Renal cortical epithelial cell (primary cell): ENCODE measurements at regions not wholly inside any gene's neighbourhood (a gene's known extent, or its start where the extent isn't known, plus 50 kb on each side); places are given as distances from the start of the nearest gene placed in this dataset.

ENCODE experiments used
- DNase-seq: peaks from one replicate; pipeline ENCODE4 v3.0.0-alpha.2; 2011; ENCODE audit warnings: low read depth

DNA sequence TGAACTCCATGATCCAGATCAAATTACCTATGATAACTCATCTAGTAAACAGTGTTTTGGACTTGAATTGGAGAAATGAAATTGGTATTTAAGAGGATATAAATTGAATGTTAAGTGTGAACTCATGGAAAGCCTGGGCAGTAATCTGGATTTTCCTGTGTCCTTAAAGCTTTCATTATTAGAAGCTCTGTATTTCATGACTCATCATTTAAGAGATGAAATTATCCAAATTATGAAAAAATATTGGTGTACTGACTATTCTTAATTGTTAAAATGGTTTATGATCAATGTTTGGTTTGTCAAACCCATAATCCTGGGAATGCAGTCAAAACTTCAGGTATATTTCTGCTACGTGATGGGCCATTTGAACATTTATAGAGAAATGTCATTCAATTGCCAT, 332.2 kb upstream of the ST6GAL2 start:
- DNase-seq, result no peak

DNA sequence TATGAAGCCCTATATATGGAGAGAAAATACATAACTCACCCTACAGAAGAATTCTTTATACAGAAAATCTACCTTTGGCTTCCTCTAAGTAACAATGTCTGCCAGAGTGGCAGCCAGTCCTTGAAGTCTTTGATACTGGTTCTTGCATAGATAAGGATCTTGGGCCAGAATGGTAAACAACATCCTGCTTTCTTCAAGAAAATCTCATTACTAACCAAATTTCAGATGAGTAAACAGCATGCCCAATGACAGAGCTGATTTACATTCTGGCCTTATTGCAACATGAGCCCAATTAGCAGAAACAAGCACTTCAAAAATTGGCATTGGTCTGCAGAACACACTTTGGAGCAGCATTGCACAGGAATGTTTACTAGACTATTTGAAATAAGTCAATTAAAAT, 336.5 kb upstream of the ST6GAL2 start:
- DNase-seq, result no peak

DNA sequence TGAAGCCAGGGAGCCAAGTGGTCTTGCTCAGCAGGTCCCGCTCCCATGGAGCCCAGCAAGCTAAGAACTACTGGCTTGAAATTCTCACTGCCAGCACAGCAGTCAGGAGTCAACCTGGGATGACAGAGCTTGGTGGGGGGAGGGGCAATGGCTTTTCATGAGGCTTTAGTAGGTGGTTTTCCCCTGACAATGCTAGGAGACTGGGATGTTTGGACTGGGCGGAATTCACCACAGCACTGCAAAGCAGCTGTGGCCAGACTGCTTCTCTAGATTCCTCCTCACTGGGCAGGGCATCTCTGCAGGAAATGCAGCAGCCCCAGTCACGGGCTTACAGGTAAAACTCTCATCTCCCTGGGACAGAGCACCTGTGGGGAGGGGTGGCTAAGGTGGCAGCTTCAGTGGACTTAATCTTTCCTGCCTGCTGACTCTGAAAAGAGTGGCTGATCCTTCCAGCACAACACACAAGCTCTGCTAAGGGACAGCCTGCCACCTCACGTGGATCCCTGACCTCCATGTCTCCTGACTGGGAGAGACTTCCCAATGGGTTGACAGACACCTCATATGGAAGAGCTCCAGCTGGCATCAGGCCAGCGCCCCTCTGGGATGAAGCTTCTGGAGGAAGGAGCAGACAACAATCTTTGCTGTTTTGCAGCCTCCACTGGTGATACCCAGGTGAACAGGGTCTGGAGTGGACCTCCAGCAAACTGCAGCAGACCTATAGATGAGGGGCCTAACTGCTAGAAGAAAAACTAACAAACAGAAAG, 349.7 kb upstream of the ST6GAL2 start:
- DNase-seq, result no peak

DNA sequence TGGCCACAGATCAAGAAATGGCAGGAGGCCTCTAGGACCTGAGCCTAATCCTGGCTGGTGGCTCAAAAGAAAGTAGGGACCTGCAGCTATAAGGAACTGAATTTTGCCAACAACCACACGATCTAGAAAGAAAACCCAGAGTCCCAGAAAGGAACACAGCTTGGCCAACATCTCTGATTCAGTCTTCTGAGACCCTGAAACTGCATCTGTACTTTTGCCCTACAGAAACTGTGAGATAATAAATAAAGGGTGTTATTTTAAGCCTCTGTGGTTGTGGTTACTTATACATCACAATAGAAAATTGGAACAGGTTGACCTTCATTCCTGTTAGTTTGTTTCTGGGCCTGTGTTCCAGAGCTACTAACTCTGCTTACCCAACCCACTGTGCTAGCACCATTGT, 356.8 kb upstream of the ST6GAL2 start:
- no peak for DNase-seq

DNA sequence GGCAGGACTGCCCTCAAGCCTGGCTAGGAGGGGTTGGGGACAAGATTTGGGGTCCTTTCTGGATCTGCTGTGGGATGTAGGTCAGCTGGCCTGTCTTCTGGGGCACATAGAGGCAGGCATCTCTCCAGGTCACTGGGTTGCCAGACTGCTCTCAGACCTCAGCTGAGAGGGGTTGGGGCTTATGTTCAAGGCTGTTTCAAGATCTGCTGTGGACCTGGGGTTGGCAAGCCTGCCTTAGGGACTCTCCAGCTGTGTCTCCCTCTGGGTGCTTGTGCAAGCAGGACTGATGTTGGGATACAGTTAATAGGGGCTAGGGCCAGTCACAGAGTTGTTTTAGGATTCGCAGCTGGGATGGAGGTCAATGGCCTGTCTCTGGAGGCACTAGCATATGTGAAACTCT, 363.0 kb upstream of the ST6GAL2 start:
- DNase-seq, result no peak

DNA sequence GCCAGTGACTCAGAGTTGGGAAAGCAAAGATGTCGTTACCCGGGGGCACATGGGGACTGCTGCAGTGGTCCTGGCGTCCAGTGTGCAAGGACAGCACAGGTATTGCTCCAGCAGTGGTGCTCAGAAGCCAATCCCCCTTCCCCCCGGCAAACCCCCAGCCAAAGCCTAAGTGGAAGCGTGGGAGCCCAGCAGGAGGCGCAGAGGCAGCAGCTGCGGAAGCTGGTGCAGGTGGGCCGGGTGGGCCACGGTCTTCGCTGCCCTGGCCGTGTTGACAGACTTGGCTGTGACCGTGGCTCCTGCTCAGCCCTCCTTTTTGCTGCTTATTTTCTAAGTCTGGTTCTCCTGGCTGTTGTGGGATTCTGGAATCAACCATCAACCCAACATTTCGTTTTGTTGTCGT, 369.8 kb upstream of the ST6GAL2 start:
- DNase-seq, result no peak

DNA sequence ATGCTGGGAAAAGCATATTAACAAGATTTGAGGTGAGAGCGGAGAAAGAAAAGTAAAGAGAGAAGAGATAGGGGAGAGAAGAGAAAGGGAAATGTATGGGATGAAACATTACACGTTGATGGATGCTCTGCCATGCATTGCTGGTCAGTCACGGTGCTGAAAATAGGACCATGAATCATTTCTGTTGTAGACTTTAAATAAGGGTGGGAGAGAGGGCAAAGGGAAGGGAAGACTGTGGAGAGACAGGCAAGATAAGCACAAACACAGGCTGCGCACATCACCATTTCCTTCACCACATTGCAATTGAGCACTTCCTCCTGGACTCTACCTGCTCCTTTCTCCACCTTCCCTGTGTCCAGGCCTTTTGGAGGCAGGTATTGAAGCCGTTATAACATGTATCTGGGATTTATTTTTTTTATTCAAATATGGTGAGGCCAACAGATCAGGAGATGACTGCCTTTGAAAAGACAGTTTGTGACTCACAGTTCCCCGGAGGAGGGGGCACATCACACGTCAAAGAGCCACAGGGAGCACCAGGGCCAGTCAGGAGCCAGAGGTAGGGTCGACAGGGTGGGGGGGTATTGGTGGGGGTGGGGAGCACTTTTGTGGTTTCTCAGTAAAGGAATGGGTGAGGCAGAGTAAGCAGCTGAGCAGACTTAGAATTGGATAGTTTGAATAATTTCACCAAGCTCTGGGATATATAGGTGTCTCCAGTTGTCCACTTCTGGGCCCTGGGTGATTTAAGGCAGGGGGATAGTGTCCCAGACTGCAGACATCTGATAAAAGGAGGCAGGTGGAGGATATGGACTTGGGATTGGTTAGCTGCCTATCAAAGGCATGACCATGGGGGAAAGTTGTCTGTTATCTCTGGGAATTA, 372.8 kb upstream of the ST6GAL2 start:
- DNase-seq, result no peak

DNA sequence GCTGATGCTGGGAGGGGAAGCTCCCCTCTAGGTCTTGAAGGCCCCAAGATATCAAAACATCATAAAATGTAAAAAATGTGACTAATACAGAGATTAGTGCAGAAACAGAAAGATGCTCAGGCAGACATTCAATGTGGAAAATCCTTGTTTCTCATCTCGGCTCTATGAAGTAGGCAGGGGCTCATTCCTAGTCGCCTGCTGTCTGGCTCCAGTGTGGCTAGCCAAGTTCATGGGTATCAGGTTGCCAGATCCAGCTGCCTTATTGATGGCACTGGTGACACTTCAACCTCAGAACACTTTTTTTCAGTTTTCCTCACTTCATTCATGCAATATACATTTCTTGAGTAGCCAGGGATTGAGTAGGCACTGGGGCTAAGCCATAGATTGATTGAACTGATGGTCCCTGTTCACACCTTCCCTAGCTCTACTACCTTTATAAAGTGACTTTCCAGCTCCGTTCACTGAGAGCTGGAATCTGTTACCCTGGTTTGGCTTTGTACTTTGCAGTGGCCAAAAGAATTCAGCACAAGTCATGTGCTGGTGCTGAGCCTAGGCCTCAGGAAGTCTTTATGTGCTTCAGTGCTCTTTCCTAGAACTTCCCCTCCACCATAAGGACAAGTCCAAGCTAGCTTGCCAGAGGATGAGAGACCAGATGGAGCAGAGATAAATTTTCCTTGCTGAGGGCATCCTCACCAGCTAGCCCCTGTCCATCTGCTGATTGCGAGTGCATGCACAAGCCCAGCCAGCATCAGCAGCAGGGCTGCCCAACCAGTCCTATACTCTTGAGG, 373.6 kb upstream of the ST6GAL2 start:
- no peak for DNase-seq

DNA sequence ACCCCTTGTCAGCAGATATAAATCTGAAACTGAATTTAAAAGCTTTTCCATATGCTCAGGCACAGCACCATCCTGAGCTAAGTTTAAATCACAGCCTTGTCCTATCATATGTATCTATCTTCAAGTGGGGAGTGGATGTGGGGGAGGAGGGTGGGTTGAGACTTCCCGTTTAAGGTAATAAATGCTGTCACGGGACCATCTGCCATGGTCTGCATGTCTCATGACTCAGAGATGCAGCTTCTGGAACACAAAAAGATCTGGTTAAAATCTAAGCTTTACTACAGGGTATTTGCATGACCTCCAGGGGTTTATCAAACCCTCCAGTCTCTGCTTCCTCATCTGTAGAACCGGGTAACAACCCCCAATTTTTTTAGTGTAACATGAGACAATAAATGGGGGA, 377.7 kb upstream of the ST6GAL2 start:
- peak; percentile 42 for DNase-seq

DNA sequence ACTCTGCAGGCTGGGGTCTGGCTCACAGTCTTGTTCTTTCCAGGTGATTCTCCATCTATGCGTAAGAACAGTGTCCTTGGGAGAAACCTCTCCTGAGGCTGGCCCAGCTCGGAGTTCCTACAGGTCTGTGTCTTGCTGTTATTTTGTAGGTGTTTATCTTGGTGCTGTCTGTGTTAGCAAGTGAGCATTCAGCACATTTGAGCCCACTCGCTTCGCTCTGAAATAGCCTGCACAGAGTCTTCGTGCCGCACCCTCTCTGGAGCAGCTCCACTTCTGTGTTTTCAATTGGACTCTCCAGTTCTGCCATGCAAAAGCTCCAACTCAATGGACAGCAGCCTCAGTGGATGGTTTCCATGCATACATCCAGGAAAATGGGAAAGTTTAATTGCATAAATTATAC, 378.2 kb upstream of the ST6GAL2 start:
- no peak for DNase-seq

DNA sequence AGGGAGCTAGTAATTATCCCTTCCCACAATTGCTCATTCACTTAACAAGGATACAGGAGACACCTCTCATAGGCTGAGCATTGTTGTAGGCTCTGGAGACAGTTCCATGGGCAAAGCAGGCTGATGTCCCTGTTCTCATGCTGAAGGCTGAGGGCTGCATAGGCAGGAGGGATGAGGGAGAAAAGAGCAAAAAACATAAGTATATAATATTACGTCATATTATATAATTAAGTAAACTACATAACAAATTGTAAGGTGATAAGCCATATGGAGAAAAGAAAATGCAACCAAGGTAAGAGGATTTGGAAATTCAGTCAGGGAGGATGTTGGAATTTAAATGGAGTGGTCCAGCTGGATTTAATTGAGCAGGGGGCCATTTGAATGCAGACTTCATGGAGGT, 380.6 kb upstream of the ST6GAL2 start:
- DNase-seq, result no peak

DNA sequence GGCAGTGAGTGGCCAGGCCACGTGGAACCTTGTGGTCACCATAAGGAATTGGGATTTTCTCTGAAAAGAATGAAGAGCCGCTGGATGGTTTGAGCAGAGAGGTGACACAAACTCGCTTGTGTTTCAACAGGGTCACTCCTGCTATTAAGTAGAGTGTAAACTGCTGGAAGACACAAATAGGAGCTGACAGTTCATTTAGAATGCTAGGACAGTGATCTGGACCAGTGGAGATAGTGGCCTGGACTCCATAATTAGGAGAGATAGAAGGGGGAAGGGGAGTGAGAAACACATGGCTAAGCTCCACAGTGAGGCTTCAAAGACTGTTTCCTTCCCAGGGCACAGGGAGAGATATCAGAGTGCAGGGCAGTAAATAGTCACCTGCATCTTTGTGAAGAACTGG, 381.1 kb upstream of the ST6GAL2 start:
- DNase-seq, result no peak

DNA sequence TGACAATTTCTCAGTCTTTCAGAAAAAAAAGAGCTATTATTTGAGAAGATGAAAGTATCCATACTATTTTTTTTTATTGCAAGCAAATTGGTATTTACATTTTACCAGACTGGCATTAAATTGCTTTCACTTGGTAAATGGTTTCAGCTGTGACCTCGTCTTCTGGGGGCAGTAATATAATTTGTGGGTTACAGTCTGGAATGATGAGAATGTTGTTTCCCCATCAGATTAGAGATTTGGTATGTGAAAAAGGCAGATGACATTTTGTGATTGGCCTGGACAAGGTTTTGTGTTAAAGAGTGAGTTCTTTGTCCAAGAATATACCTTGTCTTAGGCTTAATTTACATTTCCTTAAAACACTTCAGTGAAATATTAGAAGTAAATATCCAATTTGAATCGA, 390.1 kb upstream of the ST6GAL2 start:
- peak; percentile 2 for DNase-seq

DNA sequence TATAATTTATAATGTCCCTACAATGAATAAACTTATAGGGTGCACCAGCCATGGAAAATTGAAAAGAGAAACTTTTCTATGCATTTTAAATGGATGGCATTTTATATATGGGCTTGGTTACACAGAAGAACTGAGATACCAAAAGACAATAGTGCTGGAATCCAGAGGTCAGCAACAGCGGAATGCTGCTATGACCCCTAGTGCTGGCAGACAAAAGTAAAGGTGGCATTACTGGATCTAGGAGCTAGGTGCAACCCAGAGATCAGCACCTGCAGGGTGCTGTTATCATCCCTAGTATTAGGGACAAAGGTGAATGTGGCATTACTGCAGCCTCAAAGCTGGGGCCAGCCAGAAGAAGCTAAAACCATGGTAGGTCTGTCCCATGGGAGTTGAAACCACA, 392.7 kb upstream of the ST6GAL2 start:
- no peak for DNase-seq

DNA sequence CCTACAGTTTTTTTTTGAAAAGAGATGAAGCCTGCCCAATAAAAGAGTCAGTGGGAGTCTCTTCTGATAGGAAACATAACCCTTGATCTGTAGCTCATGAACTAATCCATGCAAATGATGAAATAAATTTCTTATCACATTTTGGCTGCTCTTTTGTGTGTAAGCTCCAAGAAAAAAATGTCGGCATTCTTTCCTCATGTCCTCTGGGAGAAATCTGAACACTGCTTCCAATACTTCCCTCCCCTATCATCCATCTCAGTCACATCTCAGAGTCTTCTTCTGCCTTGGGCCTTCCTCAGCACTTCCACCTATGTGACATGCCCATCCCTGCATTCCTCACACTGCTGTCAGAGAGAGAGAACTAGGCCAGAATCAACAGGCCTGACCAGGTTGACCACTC, 395.7 kb upstream of the ST6GAL2 start:
- no peak for DNase-seq

DNA sequence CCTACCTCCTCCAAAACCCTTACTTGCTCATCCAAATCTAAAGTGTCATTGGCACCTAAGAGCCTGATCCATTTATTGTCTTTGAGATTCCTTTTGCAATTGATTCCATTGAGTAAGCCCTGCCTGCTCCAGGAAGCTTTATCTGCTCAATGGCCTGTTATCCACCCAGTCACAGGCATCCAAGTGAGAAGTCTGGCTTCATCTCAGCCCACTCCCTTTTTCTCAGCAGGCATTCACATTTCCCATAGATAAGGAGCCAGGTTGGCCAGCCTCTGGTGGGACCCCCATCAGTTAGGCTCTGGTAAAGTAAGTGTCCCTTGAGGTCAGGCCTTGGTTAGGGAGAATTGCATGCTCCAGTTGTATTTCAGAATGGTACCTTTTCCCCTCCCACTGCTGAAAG, 396.2 kb upstream of the ST6GAL2 start:
- DNase-seq, result no peak

DNA sequence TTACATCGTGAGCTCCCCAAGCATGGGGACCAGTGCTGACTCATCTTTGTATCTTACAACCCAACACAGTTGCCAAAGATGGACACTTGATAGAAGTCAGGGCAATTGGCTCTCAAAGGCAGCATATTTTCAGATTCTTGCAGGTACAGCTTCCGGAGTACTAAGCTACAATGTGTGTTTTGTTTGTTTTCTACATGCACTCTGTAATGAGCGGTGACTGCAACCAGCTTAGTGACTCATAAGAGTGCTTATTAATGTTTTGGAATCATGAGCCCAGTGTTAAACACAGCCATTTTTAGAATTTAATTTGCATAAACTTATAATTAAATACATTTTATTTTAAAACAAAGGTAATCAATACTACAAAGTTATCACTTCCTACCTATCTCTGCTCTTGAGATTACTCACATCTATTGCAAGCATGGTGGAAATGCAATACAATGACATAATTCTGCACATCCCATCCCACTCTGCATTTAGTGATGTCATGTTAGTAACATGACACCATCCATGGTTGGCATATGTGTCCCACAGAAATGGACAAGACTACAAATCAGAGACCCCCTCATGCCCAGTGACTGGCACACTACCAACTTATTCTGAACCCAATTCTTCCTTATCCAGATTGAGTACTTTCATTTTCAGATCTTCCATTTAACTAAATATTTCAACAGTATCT, 399.8 kb upstream of the ST6GAL2 start:
- DNase-seq, result peak; percentile 32

DNA sequence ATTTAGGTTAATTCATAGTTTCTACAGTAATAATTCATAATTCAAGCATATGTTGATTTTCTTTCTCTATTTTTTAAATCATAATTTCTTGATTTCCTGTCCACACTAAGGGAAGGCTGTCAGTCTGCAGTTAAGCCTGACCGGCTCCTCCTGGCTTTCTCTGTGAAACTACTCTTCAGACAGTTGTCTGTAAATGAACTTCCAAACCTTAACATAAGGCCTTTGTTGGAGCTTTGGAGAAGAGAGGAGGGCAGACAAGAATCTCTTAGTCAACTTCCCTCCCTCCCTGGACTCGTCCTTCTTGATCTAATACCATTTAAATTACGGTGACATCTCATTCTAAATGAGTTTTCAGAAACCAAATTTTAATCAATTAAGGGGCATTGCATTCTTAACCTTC, 404.1 kb upstream of the ST6GAL2 start:
- no peak for DNase-seq

DNA sequence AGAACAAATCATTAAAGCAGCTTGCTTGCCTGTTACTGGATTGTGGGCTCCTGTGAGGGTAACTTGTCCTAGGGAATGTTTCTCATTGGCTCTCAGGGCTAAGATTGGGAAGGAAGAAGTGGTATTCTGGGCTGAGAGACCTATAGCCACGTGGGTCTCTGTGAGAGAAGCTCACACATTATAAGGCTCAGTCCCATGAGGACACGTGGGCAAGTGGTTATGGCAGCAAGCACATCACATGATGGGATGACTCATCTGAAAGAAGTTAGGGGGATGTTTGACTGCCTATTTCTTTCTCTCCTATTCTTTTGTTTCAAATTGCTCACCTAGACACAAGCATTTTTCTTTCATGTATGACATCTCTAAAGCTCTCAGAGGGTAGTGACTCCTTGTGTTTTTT, 418.0 kb upstream of the ST6GAL2 start:
- peak; percentile 56 for DNase-seq

DNA sequence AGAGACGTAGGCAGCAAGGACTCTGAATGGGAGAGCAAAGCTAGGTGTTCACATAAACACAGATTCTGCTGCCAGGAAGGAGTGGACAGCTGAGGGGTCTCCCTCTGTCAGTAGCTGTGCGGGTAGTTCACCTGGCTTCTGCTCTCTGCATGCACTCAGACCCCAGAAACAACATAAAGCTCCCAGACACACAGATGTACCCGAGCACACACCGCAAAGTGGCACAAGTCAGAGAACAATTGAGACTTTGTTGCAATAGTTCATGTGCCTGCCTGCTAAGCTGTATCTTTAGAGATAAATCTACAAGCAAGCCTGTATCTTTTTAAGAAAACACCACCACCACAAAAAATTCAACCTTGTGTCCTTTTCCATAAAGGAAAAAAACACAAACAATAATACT, 420.0 kb upstream of the ST6GAL2 start:
- no peak for DNase-seq

DNA sequence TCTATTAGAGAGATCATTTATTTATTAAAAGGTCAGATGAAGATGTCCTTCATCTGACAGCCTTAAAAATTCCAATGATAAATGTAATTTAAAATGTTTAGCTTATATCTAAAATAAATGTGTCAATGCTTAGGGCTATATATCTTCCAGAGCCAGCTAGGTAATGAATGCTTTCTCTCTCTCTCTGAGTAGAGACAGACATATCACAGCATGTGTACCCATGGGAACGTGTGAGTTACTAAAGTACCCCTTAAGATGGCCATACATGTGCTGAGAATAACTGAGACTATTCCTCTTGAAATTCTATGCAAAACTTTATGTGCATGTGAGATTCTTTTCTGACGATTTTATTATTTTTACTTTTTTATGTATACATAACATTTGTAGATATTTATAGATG, 420.9 kb upstream of the ST6GAL2 start:
- DNase-seq, result no peak

DNA sequence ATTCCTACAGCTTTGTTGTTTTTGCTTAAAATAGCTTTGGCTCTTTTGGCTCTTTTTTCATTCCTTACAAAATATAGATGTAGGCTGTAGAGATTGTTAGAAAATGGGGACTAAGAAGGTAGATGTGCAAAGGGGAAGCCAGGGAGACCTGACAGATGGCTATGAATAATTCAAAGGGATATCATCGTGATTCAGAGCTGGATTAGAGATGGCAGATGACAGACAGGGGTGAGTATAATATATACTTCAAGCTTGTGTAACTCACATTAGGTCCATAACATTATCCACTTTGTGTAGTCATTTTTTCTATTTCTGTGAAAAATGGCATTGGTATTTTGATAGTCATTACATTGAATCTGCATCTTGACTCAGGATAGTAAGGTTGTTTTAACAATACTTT, 422.9 kb upstream of the ST6GAL2 start:
- DNase-seq, result no peak
